SK-N-SH (cell line): ENCODE measurements at regions not wholly inside any gene's neighbourhood (a gene's known extent, or its start where the extent isn't known, plus 50 kb on each side); places are given as distances from the start of the nearest gene placed in this dataset.

Source experiments
- CTCF ChIA-PET: fragments of 300-600, 350-600 bp; formaldehyde crosslinking; extraction: SDS; loops from one replicate; lab custom pipeline; 2021; lab: Yijun Ruan, JAX
- POLR2A ChIA-PET: fragments of 350-600 bp; sonication (Branson Sonifier 250); formaldehyde crosslinking; extraction: SDS; loops from one replicate; lab custom pipeline; 2020; ENCODE audit warnings: antibody characterized with exemption, inconsistent platforms; lab: Yijun Ruan, JAX
- DNase-seq: peaks from one replicate; pipeline ENCODE4 v3.0.0; 2012
- H2AFZ ChIP-seq: fragments of 200-600 bp; sonication (generic); 2 replicates; pipeline ENCODE4 v1.8.1; 2016; ENCODE audit warnings: antibody characterized with exemption, mild to moderate bottlenecking, low read depth
- H3F3A ChIP-seq: fragments of 200-600 bp; sonication (generic); replicated peaks from 2 replicates; pipeline ENCODE3; 2016; ENCODE audit warnings: antibody characterized with exemption, mild to moderate bottlenecking; ENCODE audit not compliant: insufficient read depth
- H3K27ac ChIP-seq, 2 experiments: fragments of 200-500 bp in 1 of 2; fragments of 200-600 bp in 1 of 2; sonication (Bioruptor generic) in 1 of 2; sonication (generic), shearing (Covaris generic) in 1 of 2; 2 replicates each; pipeline versions ENCODE4 v1.5.1 to v1.6.1; 2014 to 2016; ENCODE audit warnings: low read depth in 2 of 2, inconsistent platforms in 1 of 2, low read length in 1 of 2, mild to moderate bottlenecking in 1 of 2, mixed read lengths in 1 of 2
- H3K27me3 ChIP-seq: fragments of 200-600 bp; sonication (generic), shearing (Covaris generic); 2 replicates; pipeline ENCODE4 v1.6.1; 2016; ENCODE audit warnings: mixed run types; ENCODE audit not compliant: insufficient read depth
- H3K36me3 ChIP-seq, 2 experiments: fragments of 200-500 bp in 1 of 2; fragments of 200-600 bp in 1 of 2; sonication (Bioruptor generic) in 1 of 2; sonication (generic) in 1 of 2; replicated peaks in 1 of 2; 2 replicates each; pipeline versions ENCODE3 to v1.5.1; 2014 to 2016; ENCODE audit warnings: low read length in 1 of 2, mild to moderate bottlenecking in 1 of 2; ENCODE audit not compliant: insufficient read depth in 2 of 2, control insufficient read depth in 1 of 2
- H3K4me1 ChIP-seq, 2 experiments: fragments of 200-500 bp in 1 of 2; fragments of 200-600 bp in 1 of 2; sonication (Bioruptor generic) in 1 of 2; sonication (generic), shearing (Covaris generic) in 1 of 2; 2 replicates each; pipeline versions ENCODE4 v1.5.1 to v1.6.1; 2014 to 2016; ENCODE audit warnings: low read depth in 1 of 2, low read length in 1 of 2, mixed run types in 1 of 2; ENCODE audit not compliant: insufficient read depth in 2 of 2, control insufficient read depth in 1 of 2
- H3K4me2 ChIP-seq: fragments of 200-600 bp; sonication (generic), shearing (Covaris generic); 2 replicates; pipeline ENCODE4 v1.6.1; 2017; ENCODE audit warnings: mixed run types
- H3K4me3 ChIP-seq, 2 experiments: fragments of 200-500 bp in 1 of 2; fragments of 200-600 bp in 1 of 2; sonication (Bioruptor generic) in 1 of 2; sonication (generic), shearing (Covaris generic) in 1 of 2; 2 replicates each; pipeline versions ENCODE4 v1.5.1 to v1.8.1; 2014 to 2016; ENCODE audit warnings: low read depth in 2 of 2, inconsistent platforms in 1 of 2, low read length in 1 of 2, mild to moderate bottlenecking in 1 of 2, mixed read lengths in 1 of 2, moderate library complexity in 1 of 2
- H3K79me2 ChIP-seq: fragments of 200-600 bp; sonication (generic); 2 replicates; pipeline ENCODE4 v1.8.1; 2017; ENCODE audit warnings: mild to moderate bottlenecking; ENCODE audit not compliant: insufficient read depth
- H3K9ac ChIP-seq: fragments of 200-600 bp; sonication (generic); 2 replicates; pipeline ENCODE4 v1.6.1; 2017; ENCODE audit warnings: mixed run types
- H3K9me2 ChIP-seq: fragments of 200-600 bp; sonication (generic); 2 replicates; pipeline ENCODE4 v1.6.1; 2017; ENCODE audit warnings: mixed run types
- H3K9me3 ChIP-seq: fragments of 200-600 bp; sonication (generic); 2 replicates; pipeline ENCODE4 v1.6.1; 2017; ENCODE audit warnings: mixed run types, mild to moderate bottlenecking, moderate library complexity
- H4K20me1 ChIP-seq: fragments of 200-600 bp; sonication (generic); 2 replicates; pipeline ENCODE4 v1.6.1; 2017; ENCODE audit warnings: mild to moderate bottlenecking, mixed run types; ENCODE audit not compliant: insufficient read depth
- EZH2phosphoT487 ChIP-seq: fragments of 200-600 bp; sonication (generic); IDR thresholded peaks from 2 replicates; pipeline ENCODE4 v1.6.1; 2017; ENCODE audit warnings: low read depth, mixed run types, mild to moderate bottlenecking, antibody characterized with exemption, moderate library complexity, borderline replicate concordance
- FOSL2 ChIP-seq: IDR thresholded peaks from 2 replicates; pipeline ENCODE4 v1.4.0; 2012; ENCODE audit warnings: low read depth, mild to moderate bottlenecking, moderate library complexity, borderline replicate concordance
- FOXJ3 ChIP-seq: sonication (generic); formaldehyde crosslinking; IDR thresholded peaks from 2 replicates; pipeline ENCODE4 v1.5.1; 2020; ENCODE audit warnings: mild to moderate bottlenecking, missing genetic modification reagents
- FOXM1 ChIP-seq: IDR thresholded peaks from 2 replicates; pipeline ENCODE4 v1.4.0; 2012; ENCODE audit warnings: low read depth, mild to moderate bottlenecking
- GABPA ChIP-seq: IDR thresholded peaks from 2 replicates; pipeline ENCODE4 v1.4.0; 2012; ENCODE audit warnings: low read depth, mild to moderate bottlenecking
- JUND ChIP-seq: IDR thresholded peaks from 2 replicates; pipeline ENCODE4 v1.4.0; 2012
- MEF2A ChIP-seq: IDR thresholded peaks from 2 replicates; pipeline ENCODE4 v1.4.0; 2012; ENCODE audit warnings: low read depth, borderline replicate concordance
- NFIC ChIP-seq: IDR thresholded peaks from 2 replicates; pipeline ENCODE4 v1.4.0; 2012; ENCODE audit warnings: borderline replicate concordance
- POLR2AphosphoS5 ChIP-seq: IDR thresholded peaks from 2 replicates; pipeline ENCODE4 v1.6.1; 2012; ENCODE audit warnings: low read depth, low read length
- RAD21 ChIP-seq: IDR thresholded peaks from 2 replicates; pipeline ENCODE4 v1.6.1; 2012; ENCODE audit warnings: mild to moderate bottlenecking, low read length
- SIN3A ChIP-seq: IDR thresholded peaks from 2 replicates; pipeline ENCODE4 v1.6.1; 2012; ENCODE audit warnings: low read depth, mild to moderate bottlenecking, low read length, moderate library complexity, borderline replicate concordance
- TAF1 ChIP-seq: IDR thresholded peaks from 2 replicates; pipeline ENCODE4 v1.6.1; 2012; ENCODE audit warnings: low read depth, mild to moderate bottlenecking, low read length, moderate library complexity, borderline replicate concordance
- TCF12 ChIP-seq: IDR thresholded peaks from 2 replicates; pipeline ENCODE4 v1.4.0; 2012
- TEAD4 ChIP-seq: IDR thresholded peaks from 2 replicates; pipeline ENCODE4 v1.4.0; 2012; ENCODE audit warnings: mild to moderate bottlenecking, borderline replicate concordance; ENCODE audit not compliant: insufficient read depth
- YY1 ChIP-seq: IDR thresholded peaks from 2 replicates; pipeline ENCODE4 v1.4.0; 2012; ENCODE audit warnings: low read depth, mild to moderate bottlenecking
- WGBS: methylation state at CpG from one replicate; pipeline ENCODE4 v1.1.6; 2017; ENCODE audit warnings: low lambda C conversion rate; 5-methylcytosine and 5-hydroxymethylcytosine counted together
- TF ChIP-seq, protein P1 (sequence below): IDR thresholded peaks from 2 replicates; pipeline ENCODE4 v1.6.1; 2012; ENCODE audit warnings: mild to moderate bottlenecking, low read depth, low read length, moderate library complexity
- TF ChIP-seq, protein P2 (sequence below): IDR thresholded peaks from 2 replicates; pipeline ENCODE4; 2012
- TF ChIP-seq, protein P3 (sequence below): fragments of 150-350 bp; IDR thresholded peaks from 2 replicates; pipeline ENCODE4 v1.6.1; 2016; ENCODE audit warnings: mild to moderate bottlenecking, low read depth, low read length

DNA sequence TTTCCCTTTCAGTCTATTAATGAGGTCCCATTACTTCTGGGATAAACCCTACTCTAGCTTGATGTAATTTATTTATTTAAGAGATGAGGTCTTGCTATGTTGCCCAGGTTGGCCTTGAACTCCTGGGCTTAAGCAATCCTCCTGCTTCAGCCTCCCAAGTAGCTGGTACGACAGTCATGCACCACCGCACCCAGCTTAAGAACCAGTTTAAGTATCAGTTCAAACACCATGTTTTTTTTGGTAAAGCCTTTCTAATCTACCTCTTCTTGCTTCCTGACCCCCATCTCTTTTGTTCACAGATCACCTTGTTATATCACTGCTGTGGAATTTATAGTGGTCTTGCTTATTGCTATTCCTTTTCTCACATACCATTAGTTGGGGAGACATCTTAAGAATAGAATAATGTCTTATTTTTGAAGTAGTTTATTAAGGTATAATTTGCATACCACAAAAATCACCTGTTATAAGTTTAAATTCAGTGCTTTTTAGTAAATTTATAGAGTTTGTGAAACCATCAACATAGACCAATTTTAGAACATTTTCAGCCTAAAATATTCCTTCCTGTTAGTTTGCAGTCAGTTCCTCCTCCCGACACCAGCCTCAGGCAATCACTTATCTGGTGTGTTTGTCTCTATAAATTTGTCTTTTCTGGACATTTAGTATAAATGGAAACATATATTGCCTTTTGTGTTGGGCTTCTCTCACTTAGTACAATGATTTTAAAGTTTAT lies 257.9 kb downstream of the PDCD6IP start:
- Histone ChIP-seq H3K9me3 (no peaks in the 10 kb centered on the region), H3K4me3 (no peak overlapping the region), H2AFZ (no peak overlapping the region), H3K79me2 (no peaks in the 10 kb centered on the region), H3K9ac (no peak overlapping the region), H3K9me2 (peaks cover 5% of the 10 kb centered on the region; the same call in 1 of the 2 replicates), H3K4me2 (no peak overlapping the region), H3K27ac (no peak overlapping the region), H3K27me3 (no peaks in the 10 kb centered on the region), H3F3A (no peaks in the 10 kb centered on the region), H4K20me1 (no peaks in the 10 kb centered on the region), H3K4me1 (no peaks in the 10 kb centered on the region), H3K36me3 (no peaks in the 10 kb centered on the region)
- no peak for TF ChIP-seq RAD21
- TF ChIP-seq, protein P1, sequence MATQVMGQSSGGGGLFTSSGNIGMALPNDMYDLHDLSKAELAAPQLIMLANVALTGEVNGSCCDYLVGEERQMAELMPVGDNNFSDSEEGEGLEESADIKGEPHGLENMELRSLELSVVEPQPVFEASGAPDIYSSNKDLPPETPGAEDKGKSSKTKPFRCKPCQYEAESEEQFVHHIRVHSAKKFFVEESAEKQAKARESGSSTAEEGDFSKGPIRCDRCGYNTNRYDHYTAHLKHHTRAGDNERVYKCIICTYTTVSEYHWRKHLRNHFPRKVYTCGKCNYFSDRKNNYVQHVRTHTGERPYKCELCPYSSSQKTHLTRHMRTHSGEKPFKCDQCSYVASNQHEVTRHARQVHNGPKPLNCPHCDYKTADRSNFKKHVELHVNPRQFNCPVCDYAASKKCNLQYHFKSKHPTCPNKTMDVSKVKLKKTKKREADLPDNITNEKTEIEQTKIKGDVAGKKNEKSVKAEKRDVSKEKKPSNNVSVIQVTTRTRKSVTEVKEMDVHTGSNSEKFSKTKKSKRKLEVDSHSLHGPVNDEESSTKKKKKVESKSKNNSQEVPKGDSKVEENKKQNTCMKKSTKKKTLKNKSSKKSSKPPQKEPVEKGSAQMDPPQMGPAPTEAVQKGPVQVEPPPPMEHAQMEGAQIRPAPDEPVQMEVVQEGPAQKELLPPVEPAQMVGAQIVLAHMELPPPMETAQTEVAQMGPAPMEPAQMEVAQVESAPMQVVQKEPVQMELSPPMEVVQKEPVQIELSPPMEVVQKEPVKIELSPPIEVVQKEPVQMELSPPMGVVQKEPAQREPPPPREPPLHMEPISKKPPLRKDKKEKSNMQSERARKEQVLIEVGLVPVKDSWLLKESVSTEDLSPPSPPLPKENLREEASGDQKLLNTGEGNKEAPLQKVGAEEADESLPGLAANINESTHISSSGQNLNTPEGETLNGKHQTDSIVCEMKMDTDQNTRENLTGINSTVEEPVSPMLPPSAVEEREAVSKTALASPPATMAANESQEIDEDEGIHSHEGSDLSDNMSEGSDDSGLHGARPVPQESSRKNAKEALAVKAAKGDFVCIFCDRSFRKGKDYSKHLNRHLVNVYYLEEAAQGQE, result no peak
- no peak for TF ChIP-seq FOXJ3 (CRISPR knock-in tag)
- TF ChIP-seq TAF1, result no peak
- TF ChIP-seq GABPA, result no peak
- TF ChIP-seq TCF12, result no peak
- TF ChIP-seq SIN3A, result no peak
- no peak for TF ChIP-seq JUND
- TF ChIP-seq, protein P2, sequence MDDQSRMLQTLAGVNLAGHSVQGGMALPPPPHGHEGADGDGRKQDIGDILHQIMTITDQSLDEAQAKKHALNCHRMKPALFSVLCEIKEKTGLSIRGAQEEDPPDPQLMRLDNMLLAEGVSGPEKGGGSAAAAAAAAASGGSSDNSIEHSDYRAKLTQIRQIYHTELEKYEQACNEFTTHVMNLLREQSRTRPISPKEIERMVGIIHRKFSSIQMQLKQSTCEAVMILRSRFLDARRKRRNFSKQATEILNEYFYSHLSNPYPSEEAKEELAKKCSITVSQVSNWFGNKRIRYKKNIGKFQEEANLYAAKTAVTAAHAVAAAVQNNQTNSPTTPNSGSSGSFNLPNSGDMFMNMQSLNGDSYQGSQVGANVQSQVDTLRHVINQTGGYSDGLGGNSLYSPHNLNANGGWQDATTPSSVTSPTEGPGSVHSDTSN, result no peak
- no peak for TF ChIP-seq POLR2AphosphoS5
- TF ChIP-seq, protein P3, sequence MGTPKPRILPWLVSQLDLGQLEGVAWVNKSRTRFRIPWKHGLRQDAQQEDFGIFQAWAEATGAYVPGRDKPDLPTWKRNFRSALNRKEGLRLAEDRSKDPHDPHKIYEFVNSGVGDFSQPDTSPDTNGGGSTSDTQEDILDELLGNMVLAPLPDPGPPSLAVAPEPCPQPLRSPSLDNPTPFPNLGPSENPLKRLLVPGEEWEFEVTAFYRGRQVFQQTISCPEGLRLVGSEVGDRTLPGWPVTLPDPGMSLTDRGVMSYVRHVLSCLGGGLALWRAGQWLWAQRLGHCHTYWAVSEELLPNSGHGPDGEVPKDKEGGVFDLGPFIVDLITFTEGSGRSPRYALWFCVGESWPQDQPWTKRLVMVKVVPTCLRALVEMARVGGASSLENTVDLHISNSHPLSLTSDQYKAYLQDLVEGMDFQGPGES, result no peak
- TF ChIP-seq FOXM1, result no peak
- TF ChIP-seq NFIC, result no peak
- no peak for TF ChIP-seq EZH2phosphoT487
- TF ChIP-seq TEAD4, result no peak
- no peak for TF ChIP-seq YY1
- TF ChIP-seq FOSL2, result no peak
- no peak for TF ChIP-seq MEF2A
- 46% methylated on average over 3 of the region's 3 CpGs for WGBS
- ChIA-PET POLR2A (no interaction called here), CTCF (no interaction called here)
- no peak for DNase-seq
